SK-N-SH treated with all-trans-retinoic acid at 6 μM for 48 hours (cell line): ENCODE measurements at regions not wholly inside any gene's neighbourhood (a gene's known extent, or its start where the extent isn't known, plus 50 kb on each side); places are given as distances from the start of the nearest gene placed in this dataset.

ENCODE experiments used
- PATZ1 ChIP-seq: fragments of 250-450 bp; sonication (Bioruptor Pico); IDR thresholded peaks from 2 replicates; pipeline ENCODE4 v1.8.0; 2020; ENCODE audit warnings: mild to moderate bottlenecking, moderate library complexity, borderline replicate concordance
- SNAI2 ChIP-seq: fragments of 250-450 bp; sonication (Bioruptor Pico); IDR thresholded peaks from 2 replicates; pipeline ENCODE4 v1.5.0; 2020; ENCODE audit warnings: mild to moderate bottlenecking, moderate library complexity
- TOX ChIP-seq: fragments of 250-450 bp; sonication (Bioruptor Pico); IDR thresholded peaks from 2 replicates; pipeline ENCODE4 v1.8.0; 2021; ENCODE audit warnings: mild to moderate bottlenecking, moderate library complexity, borderline replicate concordance
- ZNF565 ChIP-seq: fragments of 450-650 bp; formaldehyde crosslinking; conservative IDR thresholded peaks from 2 replicates; pipeline ENCODE4 v1.5.0; 2020; ENCODE audit warnings: low read depth, mild to moderate bottlenecking, moderate library complexity
- ZNF8 ChIP-seq: fragments of 450-650 bp; formaldehyde crosslinking; IDR thresholded peaks from 2 replicates; pipeline ENCODE4 v1.5.0; 2020; ENCODE audit warnings: mild to moderate bottlenecking, moderate library complexity

DNA sequence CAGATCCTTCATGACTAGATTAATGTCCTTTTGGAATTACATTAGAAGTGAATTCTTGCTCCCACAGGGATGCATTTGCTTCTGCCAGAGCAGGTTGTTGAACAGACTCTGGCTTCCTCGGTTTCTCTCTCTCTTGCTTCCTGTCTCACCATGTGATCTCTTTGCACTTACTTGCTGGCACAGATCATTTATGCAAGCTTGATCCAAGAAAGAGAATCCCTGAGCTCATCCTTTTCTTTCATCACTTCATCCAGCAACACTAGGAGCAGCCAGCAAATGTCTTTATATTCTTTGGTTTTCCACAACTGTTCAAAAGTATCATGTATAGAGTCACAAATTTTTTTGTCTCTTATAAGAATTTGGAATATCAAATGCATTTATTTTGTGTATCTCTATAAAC is 313.5 kb downstream of the ZNF326 start:
- no peak for TF ChIP-seq PATZ1
- no peak for TF ChIP-seq ZNF565 (CRISPR knock-in tag)
- TF ChIP-seq SNAI2 (CRISPR knock-in tag): no peak
- no peak for TF ChIP-seq ZNF8 (CRISPR knock-in tag)
- TF ChIP-seq TOX (CRISPR knock-in tag): no peak
